Hippocampal formation (tissue), 2 donors: ENCODE measurements at regions not wholly inside any gene's neighbourhood (a gene's known extent, or its start where the extent isn't known, plus 50 kb on each side); places are given as distances from the start of the nearest gene placed in this dataset.

Experiments
- DNase-seq, 2 donors: peaks; one replicate each; lab custom pipeline; 2025; lab: John Stamatoyannopoulos, UW

DNA sequence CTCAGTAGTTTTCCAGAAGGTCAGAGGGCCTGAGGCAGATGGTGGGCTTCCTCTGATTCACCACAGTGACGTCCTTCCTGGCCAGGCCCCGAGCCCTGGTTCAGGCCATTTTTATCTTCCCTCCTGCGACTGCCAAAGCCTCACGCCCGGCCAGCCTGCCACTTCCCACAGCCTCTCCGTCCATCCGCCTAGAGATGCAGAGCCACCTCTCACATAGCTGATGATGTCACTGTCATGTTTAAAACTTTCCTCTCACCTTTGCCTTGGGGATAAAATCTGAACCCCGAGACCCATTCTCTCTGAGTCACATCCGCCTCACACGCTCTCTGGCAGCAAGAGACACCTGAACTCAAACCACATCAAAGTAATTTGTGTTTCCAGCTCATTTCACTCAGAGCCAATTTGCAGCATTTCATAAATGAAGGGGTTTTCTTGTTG, 175.3 kb downstream of the QDPR start:
- no peak for DNase-seq

DNA sequence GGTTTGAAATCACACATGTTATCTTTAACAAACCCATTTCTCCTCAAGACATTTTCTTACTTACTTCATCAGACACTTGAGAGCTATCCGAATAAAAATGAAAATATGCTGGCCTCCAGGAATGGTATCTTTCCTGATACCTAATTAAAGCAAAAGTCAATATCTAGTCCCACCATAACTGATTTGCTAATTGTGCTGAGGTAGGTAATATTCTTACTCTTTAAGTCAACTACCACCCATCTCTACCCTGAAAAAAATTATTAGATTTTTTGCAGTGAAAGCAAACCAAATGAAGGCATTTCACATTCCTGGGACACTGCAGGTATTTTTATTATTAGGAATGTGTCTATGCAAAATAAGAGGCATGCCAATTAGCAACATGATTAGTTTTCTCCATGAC, 175.8 kb downstream of the QDPR start:
- DNase-seq, result no peak

DNA sequence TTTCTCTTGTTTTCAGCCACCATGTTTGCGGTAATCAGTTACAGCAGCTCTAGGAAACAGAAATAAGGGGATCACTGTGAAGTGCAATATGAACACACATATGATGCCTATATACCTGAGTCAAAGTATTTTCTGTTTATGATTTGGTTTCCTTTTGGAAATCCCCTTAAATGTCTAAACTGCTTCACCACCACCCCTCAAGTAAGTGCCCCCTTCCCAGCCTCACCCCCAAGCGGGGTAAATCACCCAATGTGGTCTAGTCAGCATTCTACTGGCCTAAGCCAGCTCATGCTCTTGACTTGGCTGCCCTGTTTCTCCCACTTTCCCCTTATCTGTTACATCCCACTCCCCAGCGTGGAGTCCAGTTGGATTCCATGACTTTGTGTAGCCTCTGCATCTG, 176.5 kb downstream of the QDPR start:
- no peak for DNase-seq

DNA sequence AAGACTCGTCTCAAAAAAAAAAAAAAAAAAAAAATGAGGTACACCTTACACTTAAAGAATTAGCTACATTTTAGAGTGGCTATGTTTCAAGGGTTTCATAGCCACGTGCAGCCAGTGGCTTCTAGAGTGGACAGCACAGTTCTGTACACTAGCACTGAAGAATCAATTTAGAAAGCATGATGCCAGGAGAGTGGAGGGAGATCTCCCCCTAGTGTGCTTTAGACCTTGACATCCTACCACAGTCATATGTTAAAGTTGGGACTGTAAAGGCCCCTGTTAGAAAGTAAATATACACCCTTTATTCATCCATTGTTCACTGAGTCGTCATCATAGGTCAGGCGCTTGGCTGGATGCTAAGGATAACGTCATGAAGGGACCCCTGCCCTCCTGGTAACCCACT, 179.4 kb downstream of the QDPR start:
- DNase-seq, result no peak

DNA sequence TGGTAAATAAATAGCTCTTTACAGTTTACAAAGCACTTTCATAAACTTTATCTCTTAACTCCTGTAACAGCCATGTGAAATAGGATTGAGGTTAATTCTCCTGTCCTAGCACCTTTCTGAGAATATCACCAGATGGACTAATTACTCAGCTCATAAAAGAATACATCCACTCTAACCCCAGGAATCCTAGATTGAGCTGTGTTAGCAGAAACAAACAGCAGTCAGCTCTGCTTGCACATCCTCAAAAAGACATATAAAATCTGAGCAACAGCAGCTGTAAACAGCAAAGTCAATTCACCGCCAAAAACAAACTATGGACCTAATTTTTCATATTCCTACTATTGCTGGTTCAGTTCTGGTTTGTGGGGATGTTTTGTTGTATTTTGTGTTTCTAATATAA, 182.8 kb downstream of the QDPR start:
- no peak for DNase-seq

DNA sequence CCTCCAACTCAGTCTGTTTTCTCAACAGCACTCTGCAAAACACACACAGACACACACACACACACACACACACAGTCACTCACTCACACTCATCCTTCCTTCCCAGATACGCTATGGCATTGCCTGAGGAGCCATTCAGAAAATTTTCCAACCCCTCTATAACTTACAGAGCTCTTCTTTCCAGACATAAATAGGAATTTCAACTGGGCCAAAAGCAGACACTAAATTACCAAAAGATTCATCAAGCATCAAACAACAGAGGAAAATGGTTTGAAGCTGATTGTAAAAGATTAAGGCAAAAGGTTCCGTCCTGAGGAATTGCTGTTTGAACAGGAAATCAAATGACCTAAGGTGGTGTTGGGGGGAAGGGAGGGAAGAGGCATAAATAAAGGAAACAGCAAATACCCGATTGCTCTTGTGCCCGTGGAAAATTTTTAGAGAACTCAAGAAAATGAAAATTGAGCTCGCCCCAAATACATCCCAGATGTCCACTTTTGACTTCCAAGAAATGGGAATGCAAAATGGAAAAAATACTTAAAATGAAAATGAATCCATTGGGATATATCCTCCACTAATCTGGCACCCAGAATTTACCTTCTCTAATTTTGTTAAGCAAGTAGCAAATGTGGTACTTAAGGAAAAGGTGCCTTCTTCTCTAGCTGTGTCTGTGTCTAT, 183.6 kb downstream of the QDPR start:
- DNase-seq, result no peak

DNA sequence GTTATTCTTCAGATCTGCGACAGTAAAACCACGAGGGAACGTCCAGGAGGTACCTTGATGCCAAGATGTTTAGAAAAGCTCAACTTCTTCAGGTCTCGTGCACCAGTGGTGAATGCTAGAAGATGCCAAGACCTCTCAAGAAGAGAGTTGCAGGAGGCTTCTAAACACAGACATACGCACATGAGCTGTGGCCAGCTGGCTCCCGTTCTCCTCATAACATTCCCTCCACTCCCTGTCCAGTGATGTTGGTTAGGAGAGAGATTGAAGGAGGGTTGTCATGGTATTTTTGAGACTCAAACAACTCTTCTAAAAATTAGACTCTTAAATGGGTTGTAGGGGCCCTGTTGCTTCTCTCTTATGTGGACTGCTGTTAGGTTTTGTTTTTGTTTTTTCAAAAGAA, 184.3 kb downstream of the QDPR start:
- DNase-seq, result no peak

DNA sequence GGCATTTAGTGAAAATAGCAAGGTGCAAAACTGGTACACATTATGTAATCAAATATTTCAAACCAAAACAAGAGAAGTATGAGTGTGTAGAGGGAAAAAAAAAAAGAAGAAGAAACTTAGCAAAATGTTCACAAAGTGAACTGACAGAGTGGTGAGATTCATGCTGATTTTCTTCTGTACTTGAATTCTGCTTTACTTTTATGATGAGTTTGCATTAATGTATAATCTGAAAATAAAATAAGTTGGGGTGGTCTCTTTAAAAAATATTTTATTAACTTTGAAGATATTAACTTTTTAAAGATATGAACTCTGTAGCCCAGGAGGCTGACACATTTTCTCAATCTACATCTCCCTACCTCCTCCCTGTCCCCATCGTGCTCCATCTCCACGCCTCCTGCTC, 185.1 kb downstream of the QDPR start:
- no peak for DNase-seq

DNA sequence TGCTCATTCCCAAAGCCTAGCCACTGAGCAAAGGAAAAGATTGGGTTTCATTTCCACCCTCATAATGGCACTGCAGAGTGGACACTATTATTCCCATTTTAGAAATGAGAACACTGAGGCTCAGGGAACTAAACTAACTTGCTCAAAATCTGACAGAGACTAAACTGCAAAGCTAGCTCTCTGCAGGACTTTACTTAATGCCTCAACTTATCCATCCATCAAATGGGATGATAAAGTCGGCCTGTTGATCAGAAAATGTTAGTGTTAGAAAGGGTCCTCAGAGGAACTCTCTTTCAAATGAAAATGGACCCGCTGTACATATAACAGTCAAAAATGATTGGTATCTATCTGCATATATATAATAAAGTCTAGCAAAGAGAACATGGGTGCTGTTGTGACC, 186.8 kb downstream of the QDPR start:
- DNase-seq, result no peak

DNA sequence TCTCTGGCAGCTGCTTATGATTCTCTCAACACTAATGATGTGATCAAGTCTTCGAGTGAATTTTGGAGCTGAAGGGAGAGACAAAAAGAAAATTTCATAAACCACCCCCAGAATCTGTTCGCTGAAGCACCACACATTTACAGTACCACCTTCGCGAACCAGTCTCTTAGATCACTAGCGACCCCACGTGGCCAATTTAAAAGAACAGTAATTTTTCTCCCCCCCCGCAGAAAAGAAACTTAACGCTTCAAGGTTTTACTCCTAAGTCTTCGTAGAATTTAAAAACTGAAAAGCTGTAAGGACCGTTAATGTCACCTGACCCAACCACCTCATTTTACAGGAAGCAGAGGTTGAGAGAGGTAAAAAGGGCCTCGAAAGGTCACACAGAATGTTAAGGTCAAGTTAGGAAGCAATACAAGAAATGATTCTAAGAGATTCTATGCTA, 187.5 kb downstream of the QDPR start:
- peak; percentile 29 to 70 for DNase-seq

DNA sequence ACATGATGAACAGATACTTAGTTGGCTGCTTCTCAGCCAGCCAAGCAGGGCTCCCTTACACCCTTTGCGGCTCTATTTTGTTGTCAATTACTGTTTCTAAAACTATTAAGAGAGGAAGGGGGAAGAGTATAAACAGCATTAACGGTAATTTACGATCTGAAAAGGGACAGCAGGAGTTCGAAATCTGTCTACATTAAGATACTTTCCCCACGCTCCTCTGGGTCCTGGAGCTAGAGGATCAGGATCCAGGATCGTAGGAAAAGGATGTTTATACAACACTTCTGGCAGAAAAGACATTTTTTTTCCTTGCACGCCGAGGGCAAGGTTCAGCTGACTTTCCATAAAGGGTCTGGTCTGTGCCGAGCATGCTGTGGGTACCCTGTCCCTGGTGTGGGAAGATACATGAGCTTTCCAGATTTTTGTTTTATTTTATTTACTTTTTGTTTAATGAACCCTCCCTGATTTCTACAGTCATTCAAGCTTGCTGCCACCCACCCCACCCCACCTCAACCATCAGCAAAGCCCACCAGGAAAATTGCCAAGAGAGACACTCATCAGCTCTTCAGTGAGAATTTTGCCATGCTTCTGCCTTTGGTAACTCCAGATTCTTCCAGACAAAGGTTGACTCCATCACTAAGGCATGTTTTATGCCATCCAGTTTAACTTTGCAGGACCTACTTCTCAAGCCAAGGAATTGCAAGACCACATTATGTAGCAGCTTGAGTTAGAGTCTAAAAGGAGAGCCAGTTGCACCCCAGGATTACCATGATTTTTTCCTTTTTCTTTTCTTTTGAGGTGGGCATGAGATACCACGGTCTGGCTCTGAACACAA, 188.1 kb downstream of the QDPR start:
- no peak for DNase-seq

DNA sequence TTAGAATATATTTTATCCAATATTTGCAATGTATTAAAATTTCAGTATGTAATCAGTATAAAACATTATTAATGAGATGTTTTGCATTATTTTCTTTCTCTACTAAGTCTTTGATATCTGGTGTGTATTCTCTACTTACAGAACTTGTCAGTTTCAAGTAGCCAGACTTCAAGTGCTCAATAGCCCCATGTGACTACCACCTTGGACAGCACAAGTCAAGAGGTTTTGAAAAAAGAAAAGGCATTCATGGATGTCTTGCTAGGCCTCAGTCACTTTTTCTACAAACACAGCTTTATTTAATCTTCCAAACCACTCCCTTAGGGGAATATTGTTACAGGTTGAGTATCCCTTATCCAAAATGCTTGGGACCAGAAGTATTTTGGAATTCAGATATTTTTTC, 189.4 kb downstream of the QDPR start:
- no peak for DNase-seq

DNA sequence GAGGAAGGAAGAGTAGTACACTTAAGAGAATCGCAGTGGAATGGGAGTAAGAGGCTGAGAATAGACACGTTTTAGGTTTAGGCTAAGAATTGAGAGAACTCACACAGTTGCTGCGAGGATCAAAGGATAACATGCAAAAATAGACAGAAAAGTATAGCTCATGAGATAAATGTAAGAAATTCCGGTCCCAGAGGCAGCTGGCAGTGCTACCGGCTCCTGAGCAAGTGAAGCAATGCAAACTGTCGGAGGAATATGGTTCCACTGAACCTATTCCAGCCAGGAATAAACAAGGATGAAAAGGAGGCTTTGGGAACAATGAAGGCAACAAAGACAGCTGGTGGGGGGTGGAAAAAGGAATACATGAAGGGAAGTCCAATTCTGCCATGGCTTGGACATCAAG, 191.8 kb downstream of the QDPR start:
- peak in 1 of 2 donors; percentile 21 for DNase-seq

DNA sequence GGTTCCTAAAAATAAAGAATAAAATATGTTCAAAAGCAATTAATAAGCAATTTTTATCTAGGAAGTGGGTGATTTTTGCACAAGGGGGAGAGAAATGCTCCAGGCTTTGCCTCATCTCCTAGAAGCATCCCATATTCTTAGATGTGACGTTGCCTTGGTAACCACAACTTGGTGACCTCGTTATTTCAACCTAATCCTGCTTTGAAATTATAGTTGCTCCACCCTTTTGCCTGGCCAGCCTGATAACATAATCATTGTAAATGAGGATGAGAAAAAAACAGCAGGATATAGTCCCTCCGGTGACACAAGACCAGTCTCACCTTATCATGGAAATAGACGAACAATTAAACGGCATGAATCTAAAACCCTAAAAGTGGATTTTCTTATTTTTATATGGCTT, 194.4 kb downstream of the QDPR start:
- DNase-seq, result no peak

DNA sequence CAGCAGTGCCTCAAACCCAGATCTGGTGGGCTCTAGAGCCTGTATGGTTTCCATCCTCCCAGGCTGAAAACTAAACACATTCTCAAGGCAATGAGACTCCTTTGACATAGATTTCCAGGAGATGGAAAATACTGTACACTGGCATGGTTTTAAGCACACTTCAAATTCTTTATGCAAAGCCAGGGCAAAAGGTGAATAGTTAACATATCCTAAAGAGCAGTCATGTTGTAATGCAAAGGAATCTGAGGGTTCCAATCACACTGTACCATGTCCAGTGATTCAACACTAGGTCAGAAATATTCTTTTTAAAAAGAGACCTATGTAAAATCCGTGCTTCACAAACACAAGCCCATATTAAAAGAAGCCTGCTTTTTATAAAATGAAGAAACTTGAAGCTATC, 195.3 kb downstream of the QDPR start:
- DNase-seq, result no peak

DNA sequence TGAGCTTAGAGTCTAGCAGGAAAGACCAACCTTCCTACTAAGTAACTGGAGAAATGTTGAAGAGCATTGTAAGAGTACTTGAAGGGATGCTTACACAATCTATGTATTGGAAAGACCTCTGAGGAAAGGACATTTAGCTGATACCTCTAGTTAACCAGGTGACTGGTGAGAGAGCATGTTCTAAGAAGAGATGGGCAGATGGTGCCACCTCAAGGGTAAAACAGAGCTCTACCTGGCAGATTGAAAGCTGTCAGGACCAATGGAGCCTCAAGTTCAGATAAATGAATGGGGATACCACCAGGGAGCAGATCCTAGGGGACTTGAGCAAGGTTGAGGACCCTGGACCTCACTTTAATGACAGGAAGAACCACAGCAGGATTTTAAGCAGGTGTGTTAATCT, 196.4 kb downstream of the QDPR start:
- no peak for DNase-seq

DNA sequence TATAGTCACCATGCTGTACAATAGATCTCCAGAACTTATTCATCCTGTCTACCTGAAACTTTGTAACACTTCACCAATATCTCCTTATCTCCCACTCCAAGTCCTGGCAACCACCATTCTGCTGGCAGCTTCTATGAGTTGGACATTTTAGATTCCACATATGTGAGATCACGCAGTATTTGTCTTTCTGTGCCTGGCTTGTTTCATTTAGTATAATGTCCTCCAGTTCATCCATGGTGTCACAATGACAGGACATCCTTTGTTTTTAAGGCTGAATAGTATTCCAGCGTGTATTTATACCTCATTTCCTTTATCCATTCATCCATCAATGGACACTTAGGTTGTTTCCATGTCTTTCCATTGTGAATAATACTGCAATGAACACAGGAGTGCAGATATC, 198.7 kb downstream of the QDPR start:
- no peak for DNase-seq

DNA sequence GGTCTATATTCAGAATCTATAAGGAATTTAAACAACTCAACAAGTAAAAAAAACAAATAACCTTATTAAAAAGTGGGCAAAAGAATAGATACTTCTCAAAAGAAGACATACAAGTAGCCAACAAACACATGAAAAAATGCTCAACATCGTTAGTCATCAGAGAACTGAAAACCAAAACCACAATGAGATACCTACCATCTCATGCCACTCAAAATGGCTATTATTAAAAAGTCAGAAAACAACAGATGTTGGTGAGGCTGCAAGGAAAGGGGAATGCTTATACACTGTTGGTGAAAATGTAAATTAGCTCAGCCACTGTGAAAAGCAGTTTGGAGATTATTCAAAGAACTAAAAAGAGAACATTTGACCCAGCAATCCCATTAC, 201.6 kb downstream of the QDPR start:
- no peak for DNase-seq

DNA sequence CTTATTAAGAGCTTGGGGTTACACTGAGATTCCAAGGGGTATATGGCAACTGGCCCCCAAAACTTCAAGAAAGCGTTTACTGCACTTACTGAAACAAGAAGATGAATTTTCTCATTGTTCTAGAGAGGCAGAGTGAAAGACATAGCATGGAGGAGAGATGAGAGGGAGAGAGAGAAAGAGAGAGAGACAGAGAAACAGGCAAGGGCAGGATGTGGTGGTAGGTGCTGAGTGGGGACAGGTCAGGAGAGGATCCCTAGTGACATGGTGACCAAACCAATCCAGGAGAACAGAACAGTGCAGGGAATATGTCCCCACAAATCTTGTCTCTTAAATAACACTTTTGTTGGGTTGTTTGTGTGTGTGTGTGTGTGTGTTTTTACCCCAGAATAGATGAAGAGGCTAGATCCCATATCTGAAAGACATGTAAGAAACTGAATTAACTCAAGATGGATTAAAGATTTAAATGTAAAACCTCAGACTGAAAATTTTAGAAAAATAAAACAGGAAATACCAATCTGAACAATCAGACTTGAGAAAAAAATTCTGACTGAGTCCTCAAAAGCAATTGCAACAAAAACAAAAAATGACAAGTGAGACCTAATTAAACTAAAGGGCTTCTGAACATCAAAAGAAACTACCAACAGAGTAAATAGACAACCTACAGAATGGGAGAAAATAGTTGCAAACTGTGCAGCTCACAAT, 202.2 kb downstream of the QDPR start:
- no peak for DNase-seq

DNA sequence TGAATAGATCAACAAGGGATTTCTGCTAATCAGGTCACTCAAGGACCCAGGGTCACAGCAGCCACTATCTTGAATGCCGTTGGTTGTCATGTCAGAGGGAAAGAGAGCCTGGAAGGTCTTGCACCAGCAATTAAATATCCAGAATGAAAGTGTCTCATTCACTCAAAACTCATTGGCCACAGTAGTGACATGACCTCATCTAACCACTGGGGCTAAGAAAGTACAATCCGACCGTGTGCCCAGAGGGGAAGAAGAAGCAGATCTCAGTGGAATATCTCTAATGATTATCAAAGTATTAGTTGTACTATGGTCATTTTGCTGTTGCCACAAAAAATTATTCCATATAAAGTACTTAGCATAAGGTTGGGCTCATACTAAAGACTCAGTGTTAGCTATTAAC, 210.0 kb downstream of the QDPR start:
- DNase-seq, result no peak

DNA sequence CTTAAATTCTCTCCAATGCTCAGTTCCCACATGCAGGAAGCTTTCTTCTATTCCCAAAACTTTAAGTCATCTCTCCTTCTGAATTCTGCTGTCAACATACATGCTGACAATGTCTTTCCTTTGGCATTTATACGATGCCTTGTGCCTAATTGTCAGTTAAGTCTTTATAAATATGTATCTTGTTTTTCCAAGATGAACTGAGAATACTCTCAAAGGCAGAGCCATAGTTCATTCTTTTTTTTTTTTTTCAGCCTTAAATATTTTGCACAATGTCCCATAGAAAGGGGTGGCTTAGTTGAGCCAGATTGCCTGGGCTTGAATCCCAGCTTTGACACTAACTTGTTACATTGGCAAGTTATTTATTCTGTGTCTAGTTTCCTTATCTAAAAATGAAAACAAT, 210.6 kb downstream of the QDPR start:
- no peak for DNase-seq

DNA sequence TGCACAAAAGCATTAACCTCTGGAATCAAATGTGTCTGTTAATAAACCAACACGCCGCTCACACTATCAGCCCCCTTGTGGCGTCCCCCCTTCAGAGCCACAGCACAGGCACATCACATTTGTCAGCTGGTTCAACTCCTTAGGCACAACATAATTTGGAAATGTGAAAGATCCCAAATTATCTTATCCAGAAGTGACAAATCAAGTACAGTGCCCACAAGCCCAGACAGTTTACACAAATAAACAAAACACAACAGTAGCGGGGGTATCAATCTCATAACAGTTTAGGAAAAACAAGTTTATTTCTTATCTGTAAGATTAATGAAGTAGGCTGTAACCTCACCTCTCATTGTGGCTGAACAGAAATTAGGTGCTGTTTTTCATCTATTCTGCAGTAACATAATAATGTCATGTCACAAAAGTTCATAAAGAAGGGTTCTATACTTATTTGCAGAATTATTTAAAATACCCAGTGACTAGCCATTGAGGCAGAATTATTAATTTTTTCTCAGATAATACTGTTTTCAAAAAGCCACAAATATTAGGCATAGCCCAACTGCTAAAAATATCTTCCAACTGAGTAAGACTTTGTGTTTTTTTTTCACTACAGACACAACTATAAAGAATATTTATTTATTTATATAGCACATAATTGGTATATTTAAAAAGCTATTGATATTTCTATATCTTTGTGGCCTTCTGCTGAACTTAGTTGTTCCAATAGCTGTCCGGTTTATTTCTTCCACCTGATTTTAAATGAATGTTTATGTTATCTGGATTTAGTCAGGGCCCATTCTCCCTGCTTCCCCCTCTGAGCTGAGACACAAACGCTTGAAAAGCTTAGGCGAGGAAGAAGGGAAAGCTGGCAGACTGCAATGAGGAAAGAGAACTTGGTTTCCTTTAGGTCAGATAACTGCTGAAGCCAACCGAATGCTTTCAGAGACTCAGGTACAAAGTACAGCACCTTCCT, 214.7 kb downstream of the QDPR start:
- no peak for DNase-seq
